IMR-90 (cell line): ENCODE measurements at regions not wholly inside any gene's neighbourhood (a gene's known extent, or its start where the extent isn't known, plus 50 kb on each side); places are given as distances from the start of the nearest gene placed in this dataset.

Experiments used
- CEBPB ChIP-seq: IDR thresholded peaks from 2 replicates; pipeline ENCODE4 v1.6.1; 2012; ENCODE audit warnings: low read depth, low read length, improper control_type of control experiment
- CHD1 ChIP-seq: IDR thresholded peaks from 2 replicates; pipeline ENCODE4 v1.6.1; 2012; ENCODE audit warnings: low read depth, low read length, improper control_type of control experiment
- CTCF ChIP-seq: conservative IDR thresholded peaks from 2 replicates; pipeline ENCODE4 v1.5.1; 2012; ENCODE audit warnings: mild to moderate bottlenecking, low read depth, low read length, improper control_type of control experiment
- ELK1 ChIP-seq: fragments of 150-350 bp; IDR thresholded peaks from 2 replicates; pipeline ENCODE4 v1.6.1; 2016; ENCODE audit warnings: low read depth, mild to moderate bottlenecking, low read length, moderate library complexity, borderline replicate concordance
- MAFK ChIP-seq: IDR thresholded peaks from 2 replicates; pipeline ENCODE4 v1.6.1; 2012; ENCODE audit warnings: low read depth, low read length, improper control_type of control experiment
- MAZ ChIP-seq: IDR thresholded peaks from 2 replicates; pipeline ENCODE4 v1.6.1; 2012; ENCODE audit warnings: low read depth, mild to moderate bottlenecking, low read length, improper control_type of control experiment, moderate library complexity, borderline replicate concordance
- MXI1 ChIP-seq: IDR thresholded peaks from 2 replicates; pipeline ENCODE4 v1.6.1; 2012; ENCODE audit warnings: low read depth, mild to moderate bottlenecking, low read length, moderate library complexity, borderline replicate concordance
- NFE2L2 ChIP-seq: fragments of 150-350 bp; IDR thresholded peaks from 2 replicates; pipeline ENCODE4 v1.6.1; 2016; ENCODE audit warnings: low read depth, mild to moderate bottlenecking, low read length
- POLR2A ChIP-seq: IDR thresholded peaks from 2 replicates; pipeline ENCODE4 v1.6.1; 2012; ENCODE audit warnings: mild to moderate bottlenecking, low read depth, low read length
- RFX5 ChIP-seq: IDR thresholded peaks from 2 replicates; pipeline ENCODE4 v1.8.0; 2012; ENCODE audit warnings: low read depth, mild to moderate bottlenecking, low read length, moderate library complexity
- USF2 ChIP-seq: fragments of 150-350 bp; IDR thresholded peaks from 2 replicates; pipeline ENCODE4 v1.6.1; 2017; ENCODE audit warnings: mild to moderate bottlenecking, antibody characterized with exemption, low read length, low read depth

GRCh38 chr22:22756109-22756508 lies 111.7 kb downstream of the GGTLC2 start:
- TF ChIP-seq MAFK (no peak), ELK1 (no peak), CTCF (no peak), POLR2A (no peak), USF2 (no peak), CEBPB (no peak), MAZ (no peak), CHD1 (no peak), RFX5 (no peak), MXI1 (no peak), NFE2L2 (no peak)
